GM12865 (cell line): ENCODE measurements at regions not wholly inside any gene's neighbourhood (a gene's known extent, or its start where the extent isn't known, plus 50 kb on each side); places are given as distances from the start of the nearest gene placed in this dataset.

Experiments used
- DNase-seq: peaks from one replicate; pipeline ENCODE4 v3.0.0; 2010; ENCODE audit warnings: low read depth
- H3K4me3 ChIP-seq: 2 replicates; pipeline ENCODE4 v1.5.1; 2011; ENCODE audit warnings: mild to moderate bottlenecking, low read depth, low read length, control low read depth
- CTCF ChIP-seq: IDR thresholded peaks from 2 replicates; pipeline ENCODE4 v1.5.1; 2011; ENCODE audit warnings: low read length, control low read depth, low read depth, inconsistent platforms; ENCODE audit not compliant: insufficient read depth; ENCODE audit errors: missing control alignments

GRCh38 chr2:175743011-175743410, 259.1 kb downstream of the LNPK start:
- H3K4me3 ChIP-seq: no peak overlapping the region
- TF ChIP-seq CTCF: no peak
- no peak for DNase-seq

DNA sequence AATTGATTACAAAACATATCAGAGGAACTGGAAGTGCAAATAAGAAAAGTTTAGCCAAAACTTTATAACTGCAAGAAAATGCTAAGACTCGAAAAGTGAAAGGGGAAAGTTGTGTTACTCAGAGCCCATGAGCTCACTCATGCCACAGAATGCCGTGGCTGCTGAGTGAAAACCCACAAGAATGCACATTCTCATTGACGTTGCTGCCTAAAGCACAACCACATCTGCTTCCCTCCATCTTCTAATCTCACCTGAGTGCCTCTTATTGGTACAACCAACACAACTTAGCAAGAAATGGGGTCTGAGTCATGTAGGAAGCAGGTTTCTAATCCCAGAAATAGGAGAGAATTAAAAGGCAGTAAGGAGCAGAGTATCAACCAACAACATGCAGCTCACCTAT, 259.7 kb downstream of the LNPK start:
- no peak overlapping the region for H3K4me3 ChIP-seq
- TF ChIP-seq CTCF: no peak
- no peak for DNase-seq

DNA sequence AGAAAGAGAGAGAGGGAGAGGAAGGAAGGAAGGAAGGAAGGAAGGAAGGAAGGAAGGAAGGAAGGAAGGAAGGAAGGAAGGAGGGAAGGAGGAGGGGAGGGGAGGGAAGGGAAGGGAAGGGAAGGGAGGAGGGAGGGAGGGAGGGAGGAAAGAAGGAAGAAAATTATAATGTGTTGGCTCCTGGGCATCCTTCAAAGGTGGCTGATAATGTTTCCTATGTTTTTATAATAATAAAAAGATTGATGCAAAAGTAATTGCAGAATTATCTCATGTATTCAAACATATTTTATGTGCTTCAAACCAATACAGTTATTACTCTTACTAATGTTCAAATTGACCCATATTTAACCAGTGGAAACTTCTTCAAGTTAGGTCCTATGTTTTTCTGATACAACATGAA, 260.9 kb downstream of the LNPK start:
- DNase-seq: no peak
- no peak for TF ChIP-seq CTCF
- no peak overlapping the region for H3K4me3 ChIP-seq

- no peak for DNase-seq
- H3K4me3 ChIP-seq: no peak overlapping the region
- TF ChIP-seq CTCF: no peak
Measured at GRCh38 chr2:175737722-175738361, 264.2 kb downstream of the LNPK start.

DNA sequence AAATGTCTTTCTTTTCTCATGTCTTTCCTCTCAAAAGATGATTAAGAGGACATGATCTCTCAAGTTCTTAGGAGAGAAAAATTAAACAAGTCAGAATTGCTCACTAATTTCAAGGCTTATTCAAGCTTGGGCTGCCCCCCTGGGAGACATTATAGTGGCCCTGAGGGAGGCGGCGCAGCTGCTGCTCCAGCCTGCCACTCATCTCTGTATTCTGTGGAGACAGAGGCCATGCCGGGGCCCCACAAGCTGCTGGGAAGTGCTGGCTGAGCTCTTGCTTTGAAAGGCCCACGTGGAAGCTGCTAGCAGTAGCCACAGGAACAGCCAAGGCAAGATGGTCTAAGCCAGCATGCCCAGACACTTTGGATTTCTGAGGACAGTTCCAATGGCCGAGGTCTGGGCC, 267.4 kb downstream of the LNPK start:
- TF ChIP-seq CTCF: no peak
- H3K4me3 ChIP-seq: no peak overlapping the region
- DNase-seq: no peak

- no peak for DNase-seq
- no peak for TF ChIP-seq CTCF
- no peak overlapping the region for H3K4me3 ChIP-seq
Measured at GRCh38 chr2:175732531-175732930, 269.5 kb downstream of the LNPK start.

- DNase-seq: no peak
- no peak for TF ChIP-seq CTCF
- H3K4me3 ChIP-seq: no peak overlapping the region
Measured at GRCh38 chr2:175730050-175730449, 272.0 kb downstream of the LNPK start.
